GM12872 (cell line): ENCODE measurements at regions not wholly inside any gene's neighbourhood (a gene's known extent, or its start where the extent isn't known, plus 50 kb on each side); places are given as distances from the start of the nearest gene placed in this dataset.

Experiments
- CTCF ChIP-seq: IDR thresholded peaks from 3 replicates; pipeline ENCODE4 v1.5.1; 2011; ENCODE audit warnings: low read depth, mild to moderate bottlenecking, low read length, moderate library complexity; ENCODE audit not compliant: insufficient read depth

GRCh38 chr3:30549600-30549999 lies 56.8 kb upstream of the TGFBR2 start:
- TF ChIP-seq CTCF = no peak

- no peak for TF ChIP-seq CTCF
These were observed 56.2 kb upstream of the TGFBR2 start for GRCh38 chr3:30550246-30550645.

GRCh38 chr3:30551266-30551665 lies 55.1 kb upstream of the TGFBR2 start:
- no peak for TF ChIP-seq CTCF

- no peak for TF ChIP-seq CTCF
These were observed 54.5 kb upstream of the TGFBR2 start for GRCh38 chr3:30551927-30552326.

- no peak for TF ChIP-seq CTCF
These were observed 52.6 kb upstream of the TGFBR2 start for GRCh38 chr3:30553641-30554316.

- TF ChIP-seq CTCF = no peak
These were observed 52.1 kb upstream of the TGFBR2 start for GRCh38 chr3:30554317-30554690.

- no peak for TF ChIP-seq CTCF
These were observed 50.4 kb upstream of the TGFBR2 start for GRCh38 chr3:30555968-30556367.
